ENCODE measurements at regions not wholly inside any gene's neighbourhood (a gene's known extent, or its start where the extent isn't known, plus 50 kb on each side); places are given as distances from the start of the nearest gene placed in this dataset.

DNA sequence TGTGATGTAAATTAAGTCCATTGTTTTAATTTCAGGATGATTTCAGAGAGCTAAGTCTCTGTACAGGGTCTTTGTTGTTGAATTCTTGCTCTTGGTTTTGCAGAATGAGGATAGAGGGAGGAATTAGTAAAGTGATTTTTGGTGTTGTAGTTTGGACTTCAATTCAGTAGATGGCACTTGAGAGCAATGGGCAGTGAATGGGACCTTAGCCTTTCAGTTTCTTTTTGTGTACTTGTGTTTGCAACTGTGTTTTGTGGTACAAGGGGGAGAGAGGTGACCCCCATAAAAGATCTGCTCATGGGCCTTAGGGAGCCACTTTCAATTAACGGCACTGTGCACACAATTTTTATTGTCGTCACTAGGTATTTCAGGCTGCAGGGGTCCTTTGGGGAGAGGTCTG, 340.0 kb downstream of the DCAF12L2 start:
- H3K27ac Mint-ChIP-seq = no peak overlapping the region
- H3K27me3 Mint-ChIP-seq = no peaks in the 10 kb centered on the region
- H3K36me3 Mint-ChIP-seq = no peaks in the 10 kb centered on the region
- DNase-seq (no peak), ATAC-seq (ENCODE audit: low read depth in 2 of 2) (no peak)
- peaks cover under 1 to 16% (median 10%) of the 10 kb centered on the region in 7 donors for H3K9me3 Mint-ChIP-seq
- no peaks in the 10 kb centered on the region for H3K4me1 Mint-ChIP-seq
- no peak overlapping the region for H3K4me3 Mint-ChIP-seq

DNA sequence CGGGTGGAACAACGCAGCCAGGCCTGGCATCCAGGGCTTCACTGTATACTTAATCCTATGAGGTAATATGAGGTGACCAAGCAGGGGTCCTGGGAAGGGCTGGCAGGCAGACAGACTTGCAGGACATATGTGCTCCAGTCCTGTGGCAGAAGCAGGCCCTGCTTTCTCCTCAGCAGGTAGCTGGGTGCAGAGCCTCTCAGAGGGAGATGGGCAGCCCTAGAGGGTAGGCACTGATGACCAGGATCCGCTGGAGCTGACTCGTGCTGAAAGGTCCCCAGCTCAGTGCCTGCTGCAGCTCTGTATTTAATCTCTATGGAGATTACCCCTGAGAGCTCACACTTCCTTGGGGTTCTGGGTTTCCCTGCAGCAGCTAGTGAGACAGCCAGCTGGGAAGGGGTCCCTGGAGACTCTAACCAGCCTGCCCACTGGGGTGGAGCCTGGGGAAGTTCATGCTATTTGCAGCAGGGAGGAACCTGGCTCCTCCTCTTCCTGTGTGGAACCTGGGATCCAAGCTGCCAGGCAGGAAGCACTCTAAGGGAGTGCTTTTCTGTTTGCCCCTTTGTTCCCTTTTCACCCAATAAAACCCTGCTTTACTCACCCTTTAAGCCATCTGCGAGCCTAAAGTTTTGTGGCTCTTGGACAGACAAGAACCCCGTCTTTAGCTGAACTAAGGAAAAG, 339.2 kb downstream of the DCAF12L2 start:
- Mint-ChIP-seq H3K36me3 (no peaks in the 10 kb centered on the region), H3K27ac (no peak overlapping the region), H3K9me3 (peaks cover 2 to 16% (median 10%) of the 10 kb centered on the region in 7 donors), H3K4me1 (no peaks in the 10 kb centered on the region), H3K27me3 (no peaks in the 10 kb centered on the region), H3K4me3 (no peak overlapping the region)
- DNase-seq (no peak), ATAC-seq (ENCODE audit: low read depth in 2 of 2) (no peak)

DNA sequence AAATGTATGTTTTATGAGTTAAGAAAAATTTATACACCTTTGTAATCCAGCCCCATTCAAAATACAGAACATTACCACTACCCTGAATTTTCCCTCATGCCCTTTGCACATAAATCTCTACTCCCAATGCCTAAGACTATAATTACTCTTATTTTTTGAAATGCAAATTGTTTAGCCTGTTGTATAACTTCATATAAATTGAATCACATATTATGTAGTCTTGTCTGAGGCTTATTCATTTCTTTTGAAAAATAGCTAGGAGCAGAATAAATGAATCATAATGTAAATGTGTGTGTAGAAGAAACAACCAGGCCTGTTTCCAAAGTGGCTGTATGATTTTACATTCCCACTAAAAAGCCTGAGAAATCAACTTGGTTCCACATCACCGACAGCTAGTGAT, 319.8 kb downstream of the DCAF12L2 start:
- no peak overlapping the region for H3K27ac Mint-ChIP-seq
- peaks cover 0 to 8% (median 0%) of the 10 kb centered on the region in 7 donors for H3K9me3 Mint-ChIP-seq
- H3K36me3 Mint-ChIP-seq = no peaks in the 10 kb centered on the region
- ATAC-seq (ENCODE audit: low read depth in 2 of 2) (no peak), DNase-seq (no peak)
- H3K27me3 Mint-ChIP-seq = no peaks in the 10 kb centered on the region
- H3K4me1 Mint-ChIP-seq = no peaks in the 10 kb centered on the region
- no peak overlapping the region for H3K4me3 Mint-ChIP-seq

GRCh38 chrX:125850693-125851092, 315.4 kb downstream of the DCAF12L2 start:
- Mint-ChIP-seq H3K4me3 (no peak overlapping the region), H3K4me1 (no peaks in the 10 kb centered on the region), H3K27ac (no peak overlapping the region), H3K27me3 (no peaks in the 10 kb centered on the region), H3K9me3 (peaks cover 0 to 2% (median 0%) of the 10 kb centered on the region in 7 donors), H3K36me3 (no peaks in the 10 kb centered on the region)
- DNase-seq (no peak), ATAC-seq (ENCODE audit: low read depth in 2 of 2) (no peak)

- H3K36me3 Mint-ChIP-seq = no peaks in the 10 kb centered on the region
- H3K27ac Mint-ChIP-seq = no peak overlapping the region
- H3K9me3 Mint-ChIP-seq = peaks cover 0 to 33% (median 17%) of the 10 kb centered on the region in 7 donors
- DNase-seq = no peak
- H3K27me3 Mint-ChIP-seq = no peaks in the 10 kb centered on the region
- H3K4me1 Mint-ChIP-seq = no peaks in the 10 kb centered on the region
- ATAC-seq (ENCODE audit: low read depth in 2 of 2) = no peak
- no peak overlapping the region for H3K4me3 Mint-ChIP-seq
Observed at GRCh38 chrX:125883169-125883568, 282.9 kb downstream of the DCAF12L2 start.

GRCh38 chrX:125894947-125895346, 271.1 kb downstream of the DCAF12L2 start:
- DNase-seq = no peak
- ATAC-seq (ENCODE audit: low read depth in 2 of 2) = no peak
- H3K4me3 Mint-ChIP-seq = no peak overlapping the region
- peak overlapping the region in 2 of 6 donors; percentile 6 to 62 for H3K27ac Mint-ChIP-seq
- no peaks in the 10 kb centered on the region for H3K27me3 Mint-ChIP-seq
- peaks cover 0 to 22% (median 11%) of the 10 kb centered on the region in 7 donors for H3K9me3 Mint-ChIP-seq
- H3K4me1 Mint-ChIP-seq = no peaks in the 10 kb centered on the region
- H3K36me3 Mint-ChIP-seq = no peaks in the 10 kb centered on the region

- H3K27me3 Mint-ChIP-seq = no peaks in the 10 kb centered on the region
- peak overlapping the region in 1 of 6 donors; percentile 62 for H3K27ac Mint-ChIP-seq
- H3K4me3 Mint-ChIP-seq = no peak overlapping the region
- H3K36me3 Mint-ChIP-seq = no peaks in the 10 kb centered on the region
- DNase-seq (no peak), ATAC-seq (ENCODE audit: low read depth in 2 of 2) (no peak)
- peaks cover 0 to 22% (median 10%) of the 10 kb centered on the region in 7 donors for H3K9me3 Mint-ChIP-seq
- no peaks in the 10 kb centered on the region for H3K4me1 Mint-ChIP-seq
Observed at GRCh38 chrX:125895518-125895917, 270.6 kb downstream of the DCAF12L2 start.

DNA sequence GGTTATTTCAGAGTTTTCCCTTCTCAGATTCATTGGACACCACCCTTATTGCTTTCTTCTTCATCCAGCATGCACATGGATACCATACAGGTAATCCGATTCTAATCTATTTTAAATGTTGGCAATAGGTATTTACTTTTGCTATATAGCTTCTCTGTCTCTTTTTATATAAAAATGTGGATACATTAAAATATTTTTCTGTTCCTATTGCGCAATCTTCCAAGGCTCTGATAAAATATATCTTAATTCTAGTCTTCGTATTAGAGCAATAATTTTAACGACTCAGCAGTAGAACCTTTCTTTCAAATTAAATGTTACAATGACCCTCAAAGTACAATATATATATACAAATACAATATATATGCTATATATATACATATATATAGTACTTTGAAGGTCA, 239.8 kb downstream of the DCAF12L2 start:
- DNase-seq = no peak
- Mint-ChIP-seq H3K4me1 (no peaks in the 10 kb centered on the region), H3K27me3 (no peaks in the 10 kb centered on the region), H3K27ac (no peak overlapping the region), H3K9me3 (peaks cover 1 to 11% (median 5%) of the 10 kb centered on the region in 7 donors), H3K4me3 (no peak overlapping the region), H3K36me3 (no peaks in the 10 kb centered on the region)
- ATAC-seq (ENCODE audit: low read depth in 2 of 2) = no peak

- Mint-ChIP-seq H3K36me3 (no peaks in the 10 kb centered on the region), H3K27ac (no peak overlapping the region), H3K9me3 (peaks cover 0 to 7% (median 2%) of the 10 kb centered on the region in 7 donors), H3K4me3 (no peak overlapping the region), H3K27me3 (no peaks in the 10 kb centered on the region), H3K4me1 (no peaks in the 10 kb centered on the region)
- ATAC-seq (ENCODE audit: low read depth in 2 of 2) = no peak
- DNase-seq = no peak
Observed at GRCh38 chrX:125940985-125941384, 225.1 kb downstream of the DCAF12L2 start.

DNA sequence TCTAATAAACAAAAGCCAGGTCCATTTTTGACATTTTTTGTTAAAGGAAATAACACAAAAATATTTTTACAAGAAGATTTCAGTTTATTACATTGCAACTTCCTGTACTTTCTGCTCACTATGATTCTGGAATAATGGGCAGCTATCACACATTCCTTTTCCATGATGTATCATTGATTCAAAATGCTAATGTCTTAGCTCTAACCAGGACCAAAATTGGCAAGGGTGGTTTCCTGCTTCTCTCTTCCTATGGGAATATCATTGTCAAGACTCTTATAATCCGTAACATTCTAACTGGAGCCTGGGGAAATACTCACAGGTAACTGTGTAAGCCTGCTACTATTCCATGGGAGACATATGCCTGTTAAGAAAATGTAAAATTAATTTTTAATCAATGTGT, 218.6 kb downstream of the DCAF12L2 start:
- no peaks in the 10 kb centered on the region for H3K4me1 Mint-ChIP-seq
- DNase-seq (no peak), ATAC-seq (ENCODE audit: low read depth in 2 of 2) (no peak)
- no peak overlapping the region for H3K4me3 Mint-ChIP-seq
- no peaks in the 10 kb centered on the region for H3K36me3 Mint-ChIP-seq
- H3K9me3 Mint-ChIP-seq = peaks cover 0 to 7% (median 3%) of the 10 kb centered on the region in 7 donors
- H3K27me3 Mint-ChIP-seq = no peaks in the 10 kb centered on the region
- no peak overlapping the region for H3K27ac Mint-ChIP-seq

DNA sequence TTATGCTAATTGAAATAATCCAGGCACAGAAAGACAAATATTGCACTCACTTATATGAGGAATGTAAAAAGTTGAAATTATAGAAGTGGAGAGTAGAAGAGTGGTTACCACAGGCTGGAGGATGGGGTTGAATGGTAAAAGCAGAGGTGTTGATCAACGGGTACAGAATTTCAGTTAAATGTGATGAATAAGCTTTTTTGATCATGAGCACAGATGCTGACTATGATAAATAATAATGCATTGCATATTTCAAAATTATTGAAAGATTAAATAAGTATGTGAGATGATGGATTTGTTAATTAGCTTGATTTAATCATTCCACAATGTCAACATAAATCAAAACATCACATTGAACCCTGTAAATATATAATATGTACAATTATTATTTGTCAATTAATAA, 213.1 kb downstream of the DCAF12L2 start:
- no peaks in the 10 kb centered on the region for H3K27me3 Mint-ChIP-seq
- ATAC-seq (ENCODE audit: low read depth in 2 of 2) = no peak
- DNase-seq = no peak
- peaks cover 0 to 7% (median 0%) of the 10 kb centered on the region in 7 donors for H3K9me3 Mint-ChIP-seq
- no peaks in the 10 kb centered on the region for H3K4me1 Mint-ChIP-seq
- H3K27ac Mint-ChIP-seq = no peak overlapping the region
- no peaks in the 10 kb centered on the region for H3K36me3 Mint-ChIP-seq
- no peak overlapping the region for H3K4me3 Mint-ChIP-seq

DNA sequence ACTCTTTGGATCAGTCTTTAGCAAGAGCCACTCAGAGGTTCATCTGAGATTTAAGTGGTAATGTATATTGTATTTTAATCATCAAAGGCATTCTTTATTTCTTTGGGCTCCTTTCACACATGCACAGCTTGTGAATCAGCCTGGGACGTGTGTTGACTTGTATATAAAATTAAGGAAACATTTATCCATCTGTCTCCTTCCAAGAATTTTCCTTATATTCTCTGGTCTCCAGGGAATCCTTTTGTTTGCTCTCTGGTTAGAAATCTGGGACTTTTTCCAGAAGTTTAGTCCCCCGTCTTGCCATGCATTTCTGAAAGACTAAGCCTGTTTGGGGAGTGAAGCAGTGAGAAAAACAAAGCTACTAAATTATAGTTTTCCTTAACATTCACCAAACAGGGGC, 212.3 kb downstream of the DCAF12L2 start:
- Mint-ChIP-seq H3K36me3 (no peaks in the 10 kb centered on the region), H3K4me1 (no peaks in the 10 kb centered on the region), H3K27ac (no peak overlapping the region), H3K4me3 (no peak overlapping the region), H3K9me3 (peaks cover 0 to 7% (median 0%) of the 10 kb centered on the region in 7 donors), H3K27me3 (no peaks in the 10 kb centered on the region)
- DNase-seq = no peak
- ATAC-seq (ENCODE audit: low read depth in 2 of 2) = no peak

DNA sequence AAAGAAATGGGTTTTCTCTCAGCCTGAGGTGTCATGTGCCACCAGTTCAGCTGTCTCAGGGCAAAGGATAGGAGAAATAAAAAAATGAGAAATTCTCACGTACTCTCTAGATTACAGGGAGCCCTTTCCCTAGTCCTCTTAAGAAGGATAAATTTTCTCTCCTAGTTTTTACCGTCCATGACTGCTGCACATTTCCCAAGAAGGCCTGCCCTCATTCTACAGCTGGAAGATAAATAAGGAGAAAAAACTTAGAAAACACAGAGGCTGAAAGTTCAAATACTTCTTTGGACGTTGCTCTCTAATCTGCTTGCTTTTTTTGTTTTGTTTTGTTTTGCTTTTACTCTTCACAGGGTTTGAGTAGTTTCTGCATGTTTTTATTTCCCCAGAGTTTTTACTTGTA, 211.9 kb downstream of the DCAF12L2 start:
- DNase-seq = no peak
- Mint-ChIP-seq H3K4me1 (no peaks in the 10 kb centered on the region), H3K9me3 (peaks cover 0 to 7% (median 0%) of the 10 kb centered on the region in 7 donors), H3K27ac (no peak overlapping the region), H3K4me3 (no peak overlapping the region), H3K27me3 (no peaks in the 10 kb centered on the region), H3K36me3 (no peaks in the 10 kb centered on the region)
- no peak for ATAC-seq (ENCODE audit: low read depth in 2 of 2)

DNA sequence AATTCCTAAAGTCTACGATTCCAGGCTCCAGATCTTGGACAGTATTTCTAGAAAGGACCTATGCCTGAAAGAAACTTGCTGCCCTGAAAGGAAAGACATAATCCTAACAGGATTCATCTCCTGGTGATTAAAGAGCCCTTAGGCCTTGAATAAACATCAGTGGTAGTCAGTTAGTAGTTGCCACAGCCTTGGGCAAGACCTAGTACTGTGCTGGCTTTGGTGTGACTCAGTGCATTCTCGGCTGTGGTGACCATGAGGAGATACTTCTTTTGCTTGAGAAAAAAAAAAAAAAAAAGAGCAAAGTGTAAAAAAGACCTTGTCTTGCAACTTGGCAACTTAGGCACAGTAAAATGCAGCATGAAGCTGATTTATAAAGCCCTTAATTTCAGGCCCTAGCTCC, 188.2 kb downstream of the DCAF12L2 start:
- no peaks in the 10 kb centered on the region for H3K36me3 Mint-ChIP-seq

GRCh38 chrX:125998432-125998831, 167.7 kb downstream of the DCAF12L2 start:
- H3K4me1 Mint-ChIP-seq = no peaks in the 10 kb centered on the region
- ATAC-seq (ENCODE audit: low read depth in 2 of 2) (no peak), DNase-seq (no peak)
- H3K4me3 Mint-ChIP-seq = no peak overlapping the region
- H3K9me3 Mint-ChIP-seq = peaks cover 0 to 2% (median 0%) of the 10 kb centered on the region in 7 donors
- H3K27me3 Mint-ChIP-seq = no peaks in the 10 kb centered on the region
- no peaks in the 10 kb centered on the region for H3K36me3 Mint-ChIP-seq
- H3K27ac Mint-ChIP-seq = no peak overlapping the region

More for the DNA sequence above, 188.2 kb downstream of the DCAF12L2 start:
- H3K4me1 Mint-ChIP-seq = no peaks in the 10 kb centered on the region
- H3K27ac Mint-ChIP-seq = no peak overlapping the region
- ATAC-seq (ENCODE audit: low read depth in 2 of 2) = no peak
- H3K4me3 Mint-ChIP-seq = no peak overlapping the region
- peaks cover 0 to 17% (median 4%) of the 10 kb centered on the region in 7 donors for H3K9me3 Mint-ChIP-seq
- no peak for DNase-seq
- no peaks in the 10 kb centered on the region for H3K27me3 Mint-ChIP-seq

All from naive B cell (primary cell).